ENCODE measurements at regions not wholly inside any gene's neighbourhood (a gene's known extent, or its start where the extent isn't known, plus 50 kb on each side); places are given as distances from the start of the nearest gene placed in this dataset.

DNA sequence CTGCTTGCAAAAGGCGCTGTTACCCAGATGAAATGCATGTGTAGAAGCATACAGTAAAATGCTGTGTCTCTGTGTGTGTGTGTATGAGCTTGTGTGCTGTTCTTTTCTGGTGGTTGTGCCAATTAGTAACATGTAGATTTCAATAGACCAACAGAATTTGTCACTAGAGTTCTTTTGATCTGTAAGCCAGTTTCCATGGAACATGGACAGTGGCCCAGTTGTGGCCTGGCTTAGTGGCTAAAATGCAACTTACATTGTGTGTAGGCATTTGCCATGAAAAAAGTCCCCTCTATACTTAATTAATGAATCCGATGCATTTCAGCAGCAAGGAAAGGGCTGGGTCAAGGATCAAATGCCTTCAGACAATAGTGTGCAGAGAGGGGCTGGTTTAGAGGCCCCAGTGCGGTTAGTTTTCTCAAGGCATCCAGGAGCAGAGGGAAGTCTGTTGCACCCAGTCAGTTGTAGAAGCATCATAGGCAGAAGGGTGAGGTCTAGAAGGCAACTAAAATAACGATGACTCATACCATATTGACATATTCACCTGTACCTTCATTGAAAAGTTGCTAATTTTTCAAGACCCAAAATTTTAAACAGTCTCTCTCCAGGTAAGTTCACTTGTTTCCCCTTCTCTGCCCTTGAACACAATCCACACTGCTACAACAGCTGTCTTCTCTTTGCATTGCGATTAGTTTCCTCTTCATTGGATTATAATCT lies 366.9 kb upstream of the SPRED2 start:
- no peak for DNase-seq (ENCODE audit: low spot score)

DNA sequence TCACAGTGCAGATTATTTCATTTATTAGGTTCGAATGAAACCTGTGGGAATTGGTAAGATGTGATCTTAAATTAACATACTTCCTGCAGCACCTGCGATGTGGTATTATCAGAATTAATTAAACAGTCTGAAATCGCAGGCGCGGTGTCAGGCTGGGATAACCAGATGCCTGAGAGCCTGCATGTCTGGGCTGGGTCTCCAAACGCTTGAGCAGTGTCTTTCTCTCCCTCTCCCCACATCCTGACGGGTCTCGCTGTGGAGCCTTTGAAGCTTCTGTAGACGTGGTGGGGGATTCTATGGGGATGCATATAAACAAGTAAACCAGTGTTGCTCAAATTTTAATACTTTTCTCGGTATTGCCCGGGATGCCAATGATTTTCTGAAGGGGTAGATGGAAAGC lies 366.2 kb upstream of the SPRED2 start:
- no peak for DNase-seq (ENCODE audit: low spot score)

DNA sequence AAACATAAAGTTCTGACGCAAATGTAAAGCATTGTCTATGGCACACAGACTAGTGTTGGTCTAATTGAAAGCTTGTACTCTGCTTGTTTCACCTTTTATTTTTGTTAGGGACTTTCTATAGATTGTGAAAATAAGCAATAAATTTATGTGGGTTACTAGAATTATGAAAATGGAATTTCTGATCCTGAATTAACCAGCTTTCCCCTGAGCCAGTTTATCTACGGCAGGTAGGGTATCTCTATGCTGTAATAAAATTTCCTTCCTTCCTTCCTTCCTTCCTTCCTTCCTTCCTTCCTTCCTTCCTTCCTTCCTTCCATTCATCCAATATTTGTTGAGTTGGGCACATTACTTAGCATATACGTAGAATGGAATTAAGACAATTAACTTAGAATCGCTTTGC lies 362.6 kb upstream of the SPRED2 start:
- no peak for DNase-seq (ENCODE audit: low spot score)

DNA sequence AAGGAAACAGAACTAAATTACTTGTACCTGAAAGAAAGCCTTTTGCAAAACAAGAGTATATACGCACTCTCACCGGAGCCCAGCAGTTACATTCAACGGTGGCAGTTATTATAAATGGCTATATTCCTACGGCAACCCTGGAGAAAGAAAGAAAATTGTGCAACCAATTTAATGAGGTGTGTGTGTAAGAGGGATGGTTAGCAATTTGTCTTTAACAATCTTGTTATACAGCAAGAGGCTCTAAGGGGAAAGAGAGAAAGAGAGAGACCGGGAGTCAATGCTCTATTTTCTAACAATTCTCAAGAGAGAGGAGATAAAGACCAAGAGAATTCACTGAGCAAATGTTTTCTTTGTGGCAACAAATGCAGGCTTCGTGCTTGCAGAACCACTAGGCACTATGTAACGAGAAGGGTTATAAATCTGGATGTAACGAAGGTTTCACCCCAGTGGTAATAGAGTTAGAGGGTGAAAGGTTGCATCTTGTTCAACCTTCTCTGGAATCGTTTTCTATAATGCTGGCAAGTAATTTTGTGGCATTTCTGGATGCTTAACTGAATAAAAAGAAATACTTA lies 359.1 kb upstream of the SPRED2 start:
- DNase-seq (ENCODE audit: low spot score) = no peak

DNA sequence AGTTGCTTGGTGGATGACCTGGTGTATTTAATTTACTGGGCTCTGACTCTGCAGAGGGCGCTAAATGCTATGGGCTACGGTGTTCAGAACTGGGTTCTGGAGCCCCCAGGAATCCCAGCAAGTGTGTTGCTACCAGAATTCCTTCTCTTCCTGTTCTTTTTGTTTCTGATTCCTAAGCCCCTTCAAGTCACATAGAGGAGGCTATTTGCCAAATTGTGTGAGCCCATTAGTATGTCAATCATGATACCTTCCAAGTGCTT lies 358.2 kb upstream of the SPRED2 start:
- no peak for DNase-seq (ENCODE audit: low spot score)

DNA sequence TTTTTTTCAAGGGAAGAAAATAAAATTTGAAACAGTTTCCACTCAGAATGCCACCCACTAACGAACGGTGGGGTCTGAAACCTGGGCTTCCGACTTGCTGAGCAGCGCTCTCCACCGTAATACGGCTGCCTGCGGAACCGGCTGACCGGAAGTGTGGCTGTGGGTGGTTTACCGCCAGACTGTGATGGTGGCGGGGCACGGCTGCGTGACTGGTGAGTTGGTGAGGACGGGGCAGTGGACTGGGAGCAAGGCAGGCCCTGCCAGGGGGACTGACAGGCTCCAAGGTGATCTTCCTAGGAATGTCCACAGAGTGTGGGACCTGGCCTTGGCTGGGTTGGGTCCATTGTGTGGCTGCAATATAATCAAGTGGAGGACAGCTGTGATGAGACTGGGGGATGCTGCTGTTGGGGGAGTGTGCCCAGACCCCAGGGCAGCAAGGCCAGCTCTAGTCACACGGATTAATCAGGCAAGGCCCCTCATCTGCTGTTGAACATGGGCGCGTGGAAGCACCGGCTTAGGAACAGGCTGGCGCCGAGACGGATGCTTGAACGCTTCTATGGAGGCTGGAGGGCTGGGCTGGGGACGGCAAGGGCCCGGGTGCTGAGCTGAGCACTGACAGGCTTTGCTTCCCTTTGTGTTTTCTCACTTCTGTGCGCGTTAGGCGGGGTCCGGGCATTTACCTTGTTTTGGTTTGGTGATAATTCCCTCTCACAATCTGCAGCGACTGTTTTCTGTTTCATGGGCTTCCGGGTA lies 357.7 kb upstream of the SPRED2 start:
- DNase-seq (ENCODE audit: low spot score) = no peak

DNA sequence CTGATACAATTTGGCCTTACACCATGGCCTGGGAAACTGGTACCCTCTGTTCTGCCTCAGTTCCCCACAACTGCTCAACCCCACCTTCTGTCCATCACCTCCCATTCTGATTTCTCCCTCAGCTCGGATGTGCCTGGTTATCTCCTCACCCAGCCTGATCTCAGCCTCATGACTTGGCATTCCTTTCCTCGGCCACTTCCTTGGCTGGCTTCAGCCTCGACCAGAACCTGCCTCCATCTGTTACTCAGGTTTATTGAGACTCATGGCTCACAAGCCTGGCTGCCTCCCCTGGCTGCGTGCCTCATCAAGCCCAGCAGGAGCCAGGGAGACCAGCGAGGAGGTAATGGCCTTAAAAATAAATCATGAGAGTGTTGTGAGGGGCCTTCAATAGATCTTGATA lies 356.2 kb upstream of the SPRED2 start:
- no peak for DNase-seq (ENCODE audit: low spot score)

DNA sequence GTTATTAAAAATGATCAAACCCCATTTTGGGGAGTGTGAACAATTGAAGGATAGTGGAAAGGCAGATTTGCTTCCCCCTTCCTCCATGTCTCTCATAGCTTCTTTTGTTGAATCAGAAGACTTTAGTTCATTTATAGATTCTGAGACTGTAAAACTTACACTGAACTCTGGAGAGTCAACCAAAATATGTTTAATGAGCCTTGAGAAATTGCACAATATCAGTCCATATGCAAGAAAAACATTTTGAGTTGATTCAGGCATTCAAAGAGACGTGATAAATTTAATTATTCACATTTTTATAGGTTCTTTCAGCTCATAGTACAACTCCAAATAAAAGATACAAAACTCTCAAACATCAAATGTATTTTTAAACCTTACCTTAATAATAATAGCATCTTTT lies 354.4 kb upstream of the SPRED2 start:
- no peak for DNase-seq (ENCODE audit: low spot score)

DNA sequence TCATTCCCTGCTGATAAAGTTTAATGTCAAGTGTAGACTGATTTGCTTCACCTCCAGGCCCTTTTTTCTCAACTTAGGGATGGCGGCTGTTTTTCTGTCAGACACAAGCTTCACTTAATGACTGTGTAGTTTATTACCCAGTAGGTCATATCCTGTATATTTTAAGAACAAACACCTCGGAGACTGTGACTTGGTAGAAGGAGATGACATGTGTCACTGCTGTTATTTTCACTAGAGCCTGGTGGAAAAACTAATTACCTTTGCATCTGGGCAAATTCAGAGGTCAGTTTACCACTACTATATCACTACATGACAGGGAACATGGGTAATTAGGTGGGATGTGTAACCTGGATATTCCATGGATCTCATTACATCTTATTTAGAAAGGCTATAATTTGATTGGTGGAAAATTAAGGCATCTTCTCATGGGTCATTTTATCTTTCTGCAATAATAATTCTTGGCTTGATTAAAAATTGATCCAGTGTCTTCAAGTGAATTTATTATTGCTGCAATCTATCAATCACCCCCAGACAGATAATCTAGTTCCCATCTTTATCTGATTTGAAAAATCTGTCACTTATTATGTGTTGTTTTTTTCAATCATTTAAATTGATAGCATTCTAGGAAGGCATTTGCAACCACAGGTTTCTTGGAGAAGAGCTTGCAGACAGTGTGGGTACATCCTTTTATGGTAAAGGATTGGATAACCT lies 353.8 kb upstream of the SPRED2 start:
- no peak for DNase-seq (ENCODE audit: low spot score)

DNA sequence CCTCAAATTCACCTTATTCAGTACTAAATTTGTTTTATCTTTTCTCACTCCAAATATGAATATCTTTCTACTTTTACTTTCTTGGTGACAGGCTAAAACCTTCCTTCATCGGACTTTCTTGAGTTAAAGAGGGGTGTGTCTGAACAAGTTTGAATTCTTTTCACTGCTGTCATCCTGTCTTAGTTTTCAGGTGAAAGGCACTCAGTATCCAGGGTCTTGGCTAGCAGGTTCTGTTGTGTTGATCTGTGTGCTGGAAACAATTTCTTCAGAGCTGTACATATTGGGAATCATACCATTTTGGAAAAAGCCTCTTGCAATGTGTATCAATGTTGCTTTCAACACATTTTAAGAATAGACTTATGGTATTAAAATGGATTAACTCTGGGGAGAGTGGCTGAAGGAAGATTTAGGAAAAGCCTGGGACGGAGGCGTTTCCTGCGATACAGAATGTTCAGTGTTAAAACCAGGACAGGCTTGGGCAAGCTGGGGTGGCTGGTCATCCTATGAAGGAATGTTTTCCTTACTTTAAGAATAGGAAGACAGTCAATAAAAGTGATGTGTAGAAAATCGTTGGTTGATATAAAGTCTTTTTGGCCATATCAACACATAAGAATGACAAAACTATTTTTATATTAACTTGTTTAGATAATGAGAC lies 350.7 kb upstream of the SPRED2 start:
- DNase-seq (ENCODE audit: low spot score) = no peak

DNA sequence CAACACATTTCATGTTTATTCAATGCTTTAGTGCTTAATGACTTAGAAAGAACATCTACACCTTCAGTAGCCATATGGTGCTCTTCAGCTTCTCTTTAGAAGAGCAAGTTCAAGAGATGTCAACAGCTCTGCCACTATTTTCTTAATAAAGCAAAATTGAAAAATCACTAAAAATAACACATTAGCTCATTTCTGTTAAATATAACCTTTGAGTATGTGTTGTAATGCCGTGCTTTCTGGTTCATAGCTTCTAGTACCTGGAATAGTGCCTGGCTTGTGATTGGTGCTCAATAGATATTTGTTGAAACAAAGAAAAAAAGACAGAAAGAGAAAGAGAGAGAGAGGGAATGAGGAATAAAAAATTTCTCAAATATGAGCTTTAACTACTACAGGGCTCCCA lies 349.8 kb upstream of the SPRED2 start:
- DNase-seq (ENCODE audit: low spot score) = no peak

DNA sequence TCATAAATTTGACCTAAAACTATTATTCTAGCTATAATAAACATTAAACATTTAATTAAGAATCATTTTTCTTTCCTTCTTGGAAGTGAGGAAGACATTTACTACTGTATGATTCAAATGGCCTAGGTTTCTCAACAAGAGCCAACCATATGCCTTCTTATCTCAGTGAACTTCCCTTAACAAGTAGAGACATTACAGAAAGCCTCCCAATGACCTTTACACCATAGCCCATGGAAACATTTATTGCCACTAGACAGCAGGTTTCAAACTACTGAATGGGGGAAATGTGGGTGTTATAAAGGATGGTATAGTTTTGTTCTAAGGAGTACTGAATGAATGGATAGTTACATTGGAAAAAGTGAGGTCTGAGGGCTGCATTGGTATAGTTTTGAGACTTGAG lies 349.4 kb upstream of the SPRED2 start:
- DNase-seq (ENCODE audit: low spot score) = no peak

DNA sequence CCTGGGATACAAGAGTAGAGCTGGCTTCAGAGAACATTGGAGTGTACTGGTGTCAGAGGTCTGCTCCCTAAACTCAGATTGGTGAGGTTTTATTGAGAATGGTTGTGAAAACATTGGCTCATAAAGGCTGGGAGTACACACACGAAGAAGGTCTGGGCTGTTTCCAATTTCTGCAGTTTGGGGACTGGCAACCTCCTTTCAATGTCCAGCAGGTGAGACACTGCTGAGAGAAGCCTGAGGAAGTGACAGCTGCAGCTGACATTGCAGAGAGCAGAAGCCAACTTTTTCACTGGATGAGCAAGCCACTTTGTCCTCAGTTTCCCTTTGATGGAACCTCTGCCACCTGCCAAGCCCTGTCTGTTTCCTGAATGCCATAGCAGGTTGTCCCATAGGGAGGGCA lies 346.6 kb upstream of the SPRED2 start:
- DNase-seq (ENCODE audit: low spot score) = no peak

DNA sequence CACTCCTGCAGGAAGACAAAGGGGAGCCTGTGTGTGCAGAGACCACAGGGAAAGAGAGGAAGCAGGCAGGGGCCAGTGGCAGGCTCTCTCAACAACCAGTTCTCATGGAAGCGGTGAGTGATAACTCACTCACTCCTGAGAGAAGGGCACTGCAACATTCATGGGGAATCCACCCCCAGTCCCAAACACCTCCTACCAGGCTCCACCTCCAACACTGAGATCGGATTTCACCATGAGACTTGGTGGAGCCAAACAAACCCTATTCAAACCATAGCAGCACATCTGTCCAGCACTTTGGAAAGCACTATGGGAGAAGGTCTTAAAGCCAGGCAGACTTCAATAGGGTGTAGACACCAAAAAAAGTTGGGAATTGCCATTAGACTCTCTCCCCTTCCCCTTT lies 345.7 kb upstream of the SPRED2 start:
- DNase-seq (ENCODE audit: low spot score) = no peak

DNA sequence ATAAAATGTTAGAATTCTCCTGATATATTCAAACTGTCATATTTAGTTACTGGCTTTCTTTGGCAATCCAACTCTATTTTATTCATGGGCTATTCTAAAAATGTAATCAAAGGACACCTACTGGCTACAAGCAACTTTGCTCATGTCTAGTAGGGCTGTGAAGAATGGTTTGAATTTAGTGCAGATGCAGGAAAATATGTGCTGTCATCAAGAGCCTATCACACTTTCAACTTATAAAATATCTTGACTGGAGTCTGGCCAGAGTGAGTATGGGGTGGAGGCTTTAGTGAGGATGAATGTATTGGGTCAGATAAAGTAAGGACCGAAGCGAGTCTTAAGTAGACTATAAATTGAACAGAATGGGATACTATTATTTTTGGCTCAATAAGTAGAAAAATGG lies 343.4 kb upstream of the SPRED2 start:
- DNase-seq (ENCODE audit: low spot score) = no peak

DNA sequence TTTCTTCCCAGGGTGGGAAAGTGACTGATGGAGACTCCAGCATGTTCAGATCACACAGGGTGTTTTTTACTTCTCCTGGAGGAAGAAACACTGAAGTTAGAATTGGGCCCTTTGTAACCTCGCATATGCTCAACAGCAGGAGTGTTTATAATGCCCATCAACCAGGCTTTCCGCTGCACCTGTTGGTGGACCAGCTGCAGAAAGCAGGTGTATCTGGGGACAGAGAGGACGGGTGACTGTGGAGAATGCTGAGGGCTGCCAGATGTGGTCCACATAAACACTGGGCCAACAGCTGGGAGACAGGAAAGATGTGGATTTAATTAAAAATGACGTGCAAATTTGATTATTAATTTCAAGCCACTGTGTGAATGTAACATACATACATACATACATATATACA lies 335.5 kb upstream of the SPRED2 start:
- no peak for DNase-seq (ENCODE audit: low spot score)

DNA sequence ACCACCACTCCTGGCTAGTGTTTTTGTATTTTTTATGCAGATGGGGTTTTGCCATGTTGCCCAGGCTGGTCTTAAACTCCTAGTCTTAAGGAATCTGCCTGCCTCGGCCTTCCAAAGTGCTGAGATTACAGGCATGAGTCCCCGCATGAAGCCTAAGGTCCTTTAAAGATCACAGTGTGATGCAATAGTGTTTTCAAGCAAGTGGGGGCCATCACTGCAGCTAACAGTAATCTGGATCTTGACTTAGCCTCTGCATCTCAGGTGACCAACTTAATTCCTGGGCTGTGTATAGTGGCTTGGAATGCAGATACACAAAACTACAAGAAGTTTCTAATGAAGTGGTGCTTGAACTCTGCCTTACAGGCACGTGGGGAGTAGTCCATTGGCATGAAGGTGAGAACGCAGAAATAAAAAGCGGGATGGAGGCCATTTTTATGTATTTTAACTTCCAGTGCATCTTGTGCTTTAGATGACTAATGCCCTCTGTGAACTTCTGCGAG lies 334.4 kb upstream of the SPRED2 start:
- no peak for DNase-seq (ENCODE audit: low spot score)

DNA sequence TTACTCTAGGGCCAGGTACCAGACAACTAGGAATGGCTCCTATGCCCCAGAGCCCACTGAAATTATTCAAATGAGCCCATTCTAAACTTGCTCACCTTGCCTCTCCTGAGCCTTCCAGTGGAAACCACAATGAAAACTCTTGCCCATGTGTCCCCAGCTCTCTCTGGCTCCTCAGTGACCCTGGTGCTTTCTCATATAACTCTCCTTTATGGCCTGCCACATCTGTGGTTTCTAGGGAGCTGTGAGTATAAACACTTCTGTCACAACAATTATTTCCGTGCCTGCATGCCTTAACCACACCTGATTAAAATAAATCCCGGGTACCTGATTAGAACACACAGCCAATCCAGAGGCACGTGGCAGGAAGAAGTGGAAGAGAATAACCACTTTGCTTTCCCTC lies 333.0 kb upstream of the SPRED2 start:
- DNase-seq (ENCODE audit: low spot score) = no peak

DNA sequence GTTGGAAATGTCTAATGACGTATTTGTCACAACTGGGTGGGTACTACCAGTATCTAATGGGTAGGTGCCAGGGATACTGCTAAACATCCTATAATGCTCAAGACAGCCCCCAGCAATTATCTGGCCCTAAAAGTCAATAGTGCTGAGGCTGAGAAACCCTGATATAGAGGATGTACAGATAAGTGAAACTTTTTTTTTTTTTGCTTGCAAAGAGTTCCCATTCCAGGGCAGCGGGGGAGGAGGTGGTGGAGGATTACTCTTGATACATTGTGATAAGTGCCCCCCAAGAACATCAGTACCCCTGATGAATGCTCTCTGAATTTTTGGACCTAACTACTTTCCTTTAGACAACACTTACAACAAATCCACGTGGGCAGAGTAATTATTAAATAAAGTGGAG lies 329.7 kb upstream of the SPRED2 start:
- DNase-seq (ENCODE audit: low spot score) = no peak

DNA sequence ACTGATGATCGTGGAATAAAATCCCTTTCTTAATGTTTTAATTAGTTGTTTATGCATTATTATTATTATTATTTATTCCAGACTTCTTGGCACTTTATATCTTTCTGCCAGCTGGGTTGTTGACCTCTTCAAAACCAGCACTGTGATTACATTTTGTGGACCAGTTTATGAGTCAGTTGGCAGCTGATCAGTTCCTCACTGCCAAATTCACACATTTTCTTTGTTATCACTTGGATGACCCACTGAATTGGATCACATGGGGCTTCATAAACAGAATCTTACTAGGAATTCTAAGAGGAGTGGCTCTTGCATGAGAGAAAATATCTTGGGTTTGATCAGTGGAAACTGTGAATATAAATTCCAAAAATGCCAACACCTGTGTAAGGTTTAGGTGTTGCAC lies 321.8 kb upstream of the SPRED2 start:
- DNase-seq (ENCODE audit: low spot score) = no peak

DNA sequence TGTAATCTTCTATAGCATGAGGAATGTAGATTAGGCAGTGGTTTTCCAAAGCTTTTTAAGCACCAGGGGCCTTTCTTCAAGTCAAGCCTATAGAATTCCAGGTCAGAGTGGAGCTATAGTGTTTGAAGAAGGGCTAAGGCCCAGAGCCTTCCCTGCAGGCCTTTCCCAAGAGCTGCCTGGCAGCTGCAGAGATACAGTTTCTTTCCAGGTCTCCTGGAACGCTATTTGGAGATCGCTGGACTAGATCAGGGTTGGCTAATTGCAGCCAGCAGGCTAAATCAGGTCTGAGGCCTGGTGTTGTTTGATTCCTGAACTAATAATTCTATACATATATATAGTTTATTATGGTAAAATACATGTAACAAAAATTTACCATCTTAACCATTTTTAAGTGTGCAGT lies 319.0 kb upstream of the SPRED2 start:
- no peak for DNase-seq (ENCODE audit: low spot score)

DNA sequence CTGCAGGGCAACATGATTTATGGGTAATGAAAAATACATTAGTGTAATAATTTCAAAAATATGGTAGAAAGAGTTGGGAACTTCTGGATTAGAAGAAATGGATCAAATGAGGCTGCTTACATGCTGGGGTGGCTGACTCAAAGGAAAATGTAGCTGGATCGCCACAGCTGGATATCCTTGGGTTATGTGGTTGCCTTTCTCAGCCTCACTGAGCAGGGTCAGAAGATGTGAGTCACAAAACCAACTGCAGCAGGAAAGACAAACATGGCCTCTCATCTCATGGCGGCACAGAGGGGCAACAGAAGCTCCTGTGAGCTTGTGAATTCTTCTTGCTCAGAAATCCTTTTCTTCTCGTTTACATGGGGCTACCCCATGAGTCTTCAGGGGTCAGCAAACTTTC lies 317.1 kb upstream of the SPRED2 start:
- DNase-seq (ENCODE audit: low spot score) = no peak
